ENCODE measurements at regions not wholly inside any gene's neighbourhood (a gene's known extent, or its start where the extent isn't known, plus 50 kb on each side); places are given as distances from the start of the nearest gene placed in this dataset.
"Not testable (repeated sequence)": the region's sequence is repeated elsewhere in the genome, so short reads cannot be mapped to it uniquely, and the experiment has no call there.

DNA sequence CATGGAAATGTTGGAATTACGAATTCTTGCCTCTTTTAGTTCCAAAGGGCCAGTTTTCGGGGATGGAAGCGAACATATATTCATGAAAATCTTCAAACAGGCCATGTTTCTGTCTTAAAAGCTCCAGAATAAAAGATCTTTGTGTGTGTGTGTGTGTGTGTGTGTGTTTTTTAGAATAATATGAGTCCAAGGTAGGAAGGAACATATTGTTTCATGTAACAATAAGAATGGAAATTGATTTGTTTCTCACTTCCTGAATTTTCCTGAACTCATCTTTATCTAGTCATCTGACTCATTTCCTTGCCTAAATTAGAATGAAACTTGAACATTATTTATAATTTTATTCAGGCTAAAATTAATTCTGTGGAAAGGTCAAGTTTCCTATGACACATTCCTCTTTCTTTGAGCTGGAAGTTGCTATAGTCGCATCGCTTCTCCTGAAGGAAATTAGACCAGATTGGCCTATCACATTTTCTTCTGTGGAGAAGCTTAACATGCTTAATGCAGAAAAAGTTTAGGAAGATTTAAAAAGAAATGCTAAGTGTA lies 805.1 kb upstream of the ADAMTS5 start:
- no peak for DNase-seq (ENCODE audit: low read depth in 2 of 2)

DNA sequence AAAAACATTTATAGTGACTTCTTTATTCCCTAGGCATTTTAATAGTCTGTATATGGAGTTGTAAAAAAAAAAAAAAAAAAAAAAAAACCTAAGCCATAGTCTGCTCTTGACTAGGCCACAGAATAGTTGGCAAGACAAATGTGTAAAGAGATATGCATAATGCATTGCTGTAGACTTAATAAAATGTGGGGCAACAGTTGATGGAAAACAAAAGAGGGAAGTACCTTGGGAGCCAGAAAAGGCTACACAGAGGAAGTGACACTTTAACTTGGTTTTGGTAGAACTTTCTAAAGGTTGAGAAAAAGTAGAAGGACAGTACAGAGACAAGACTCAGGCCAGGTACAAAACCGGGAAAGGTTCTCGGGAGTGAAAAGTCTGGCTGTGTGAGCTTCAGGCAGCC lies 802.9 kb upstream of the ADAMTS5 start:
- no peak for DNase-seq (ENCODE audit: low read depth in 2 of 2)

DNA sequence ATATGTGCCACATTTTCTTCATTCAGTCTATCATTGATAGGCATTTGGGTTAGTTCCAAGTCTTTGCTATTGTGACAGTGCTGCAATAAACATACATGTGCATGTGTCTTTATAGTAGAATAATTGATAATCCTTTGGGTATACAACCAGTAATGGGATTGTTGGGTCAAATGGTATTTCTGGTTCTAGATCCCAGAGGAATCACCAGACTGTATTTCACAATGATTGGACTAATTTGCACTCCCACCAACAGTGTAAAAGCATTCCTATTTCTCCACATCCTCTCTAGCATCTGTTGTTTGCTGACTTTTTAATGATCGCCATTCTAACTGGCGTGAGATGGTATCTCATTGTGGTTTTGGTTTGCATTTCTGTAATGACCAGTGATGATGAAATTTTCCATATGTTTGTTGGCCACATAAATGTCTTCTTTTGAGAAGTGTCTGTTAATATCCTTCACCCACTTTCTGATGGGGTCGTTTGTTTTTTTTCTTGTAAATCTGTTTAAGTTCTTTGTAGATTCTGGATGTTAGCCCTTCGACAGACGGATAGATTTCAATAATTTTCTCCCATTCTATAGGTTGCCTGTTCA lies 801.3 kb upstream of the ADAMTS5 start:
- DNase-seq (ENCODE audit: low read depth in 2 of 2), result not testable (repeated sequence)

DNA sequence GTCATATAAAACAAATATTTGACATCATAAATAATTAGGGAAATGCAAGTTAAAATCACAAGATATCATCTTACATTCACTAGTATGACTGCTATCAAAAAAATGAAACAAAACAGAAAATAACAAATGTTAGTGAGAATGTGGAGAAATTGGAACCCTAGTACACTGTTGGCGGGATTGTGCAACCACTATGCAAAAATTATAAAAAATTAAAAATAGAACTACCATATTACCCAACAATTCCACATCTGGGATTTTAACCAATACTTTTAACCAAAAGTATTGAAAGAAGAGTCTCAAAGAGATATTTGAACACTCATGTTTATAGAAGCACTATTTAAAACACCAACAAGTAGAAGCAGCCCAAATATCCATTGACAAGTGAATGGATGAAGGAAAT lies 797.2 kb upstream of the ADAMTS5 start:
- no peak for DNase-seq (ENCODE audit: low read depth in 2 of 2)

DNA sequence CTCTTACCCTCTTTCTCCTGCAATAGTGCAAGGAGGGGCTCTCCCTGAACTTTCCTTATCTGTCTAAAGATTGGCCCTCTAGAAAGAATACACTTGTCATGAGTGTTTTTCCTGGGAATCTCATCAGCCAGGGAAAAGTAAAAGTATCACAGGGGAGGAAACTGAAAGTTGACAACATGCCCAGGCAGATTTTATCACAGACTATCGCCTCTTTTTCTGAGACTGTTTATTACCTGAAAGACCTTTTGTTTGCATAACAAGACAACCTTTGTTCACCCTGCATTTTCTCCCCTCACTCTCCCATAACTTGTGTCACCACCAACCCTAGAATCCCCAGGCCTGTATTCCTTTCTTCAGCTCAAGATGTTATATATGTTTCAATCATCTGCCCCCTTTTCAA lies 794.7 kb upstream of the ADAMTS5 start:
- DNase-seq (ENCODE audit: low read depth in 2 of 2), result no peak

DNA sequence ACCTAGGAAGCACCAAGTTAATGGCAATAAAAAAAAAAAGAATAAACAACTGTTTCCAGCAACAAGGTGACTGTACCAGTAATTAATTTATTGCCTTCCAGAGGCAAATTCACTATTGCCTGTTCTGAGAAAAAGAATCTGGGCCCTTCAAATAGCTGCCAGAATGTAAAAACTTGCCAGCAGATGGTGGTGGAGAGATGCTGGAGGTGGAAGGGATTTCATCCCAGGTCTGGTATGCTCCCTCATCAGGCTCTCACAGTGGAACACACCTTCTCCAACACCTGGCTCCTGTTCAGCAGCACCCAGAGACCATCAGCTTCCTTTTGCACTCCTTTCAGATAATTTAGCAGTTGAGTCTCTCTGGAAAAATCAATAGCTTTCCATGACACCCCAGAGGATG lies 792.9 kb upstream of the ADAMTS5 start:
- no peak for DNase-seq (ENCODE audit: low read depth in 2 of 2)

DNA sequence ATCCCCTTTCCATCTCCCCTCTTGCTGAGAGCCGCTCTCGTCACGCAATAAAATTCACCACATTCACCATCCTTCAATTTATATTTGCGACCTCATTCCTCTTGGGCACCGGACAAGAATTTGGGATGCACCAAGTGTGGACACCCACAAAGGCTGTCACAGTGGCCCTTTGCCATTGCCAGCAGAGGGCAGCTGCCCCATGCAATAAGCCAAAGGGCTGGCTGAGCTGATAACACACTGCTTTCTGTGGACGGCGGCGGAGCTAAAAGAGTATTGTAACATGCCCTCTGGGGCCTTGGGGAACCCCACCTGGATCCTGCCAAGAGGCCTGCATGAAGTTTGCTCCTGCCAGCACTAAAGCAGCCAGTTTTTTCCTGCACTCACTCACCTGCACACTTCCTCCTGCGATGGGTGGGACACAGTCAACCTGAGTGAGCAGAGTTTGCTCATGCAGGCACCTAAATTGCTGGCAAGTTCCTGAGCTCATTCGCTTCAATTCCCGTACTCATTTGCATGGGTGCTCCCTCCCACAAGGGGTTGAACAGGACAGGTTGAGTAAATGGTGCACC lies 792.3 kb upstream of the ADAMTS5 start:
- DNase-seq (ENCODE audit: low read depth in 2 of 2), result no peak

DNA sequence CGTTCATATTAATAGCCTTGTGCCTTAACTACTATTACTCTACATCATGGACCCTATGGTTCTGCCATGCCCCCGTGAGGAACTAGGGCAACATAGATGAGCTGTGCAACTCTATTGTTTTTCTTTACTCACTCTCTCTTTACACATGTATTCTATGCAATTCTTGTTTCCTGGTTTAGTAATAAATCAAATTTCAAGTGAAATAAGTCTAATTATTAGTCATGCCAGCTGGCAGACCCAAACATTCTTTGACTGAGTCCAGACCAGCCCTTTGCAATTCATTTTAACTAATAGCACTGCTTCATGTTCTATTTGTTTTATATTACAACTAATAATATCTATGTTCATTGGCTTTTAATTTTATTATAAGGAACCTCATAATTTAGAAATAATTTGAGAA lies 789.3 kb upstream of the ADAMTS5 start:
- DNase-seq (ENCODE audit: low read depth in 2 of 2), result no peak

DNA sequence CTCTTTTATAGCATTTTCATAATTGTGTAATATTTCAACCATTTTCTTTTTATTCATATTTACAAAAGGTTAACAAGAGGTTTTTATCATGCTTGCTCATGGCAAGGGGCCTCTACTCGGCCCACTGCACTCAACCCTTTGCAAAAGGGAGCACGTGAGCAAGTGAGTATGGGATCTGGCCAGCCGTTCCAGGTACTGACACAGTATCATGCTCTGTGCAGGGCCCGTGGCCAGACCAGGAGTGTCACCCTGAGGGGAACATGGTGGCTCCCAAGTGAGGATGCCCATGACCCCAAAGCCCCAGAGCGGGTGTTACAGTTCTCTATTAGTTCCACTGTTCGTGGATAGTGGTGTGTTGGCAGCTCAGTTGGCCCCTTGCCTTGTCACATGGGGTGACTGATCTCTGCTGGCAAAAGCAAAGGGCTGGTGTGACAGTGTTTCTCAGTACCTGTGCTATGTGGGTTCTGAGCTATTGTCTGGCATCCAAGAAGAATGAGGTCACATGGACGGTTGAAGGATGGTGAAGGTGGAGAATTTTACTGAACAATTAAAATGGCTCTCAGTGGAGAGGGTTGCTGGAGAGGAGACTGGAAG lies 777.2 kb upstream of the ADAMTS5 start:
- no peak for DNase-seq (ENCODE audit: low read depth in 2 of 2)

DNA sequence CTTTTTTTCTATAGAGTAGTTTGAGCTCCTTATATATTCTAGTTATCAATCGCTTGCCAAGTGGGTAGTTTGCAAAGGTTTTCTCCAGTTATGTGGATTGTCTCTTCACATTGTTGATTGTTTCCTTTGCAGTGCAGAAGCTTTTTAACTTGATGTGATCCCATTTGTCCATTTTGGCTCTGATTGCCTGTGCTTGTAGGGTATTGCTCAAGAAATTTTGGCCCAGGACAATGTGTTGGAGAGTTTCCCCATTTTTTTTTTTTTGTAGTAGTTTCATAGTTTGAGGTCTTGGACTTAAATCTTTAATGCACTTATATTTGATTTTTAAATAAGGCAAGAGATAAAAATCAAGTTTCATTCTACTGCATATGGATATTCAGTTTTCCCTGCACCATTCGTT lies 774.8 kb upstream of the ADAMTS5 start:
- DNase-seq (ENCODE audit: low read depth in 2 of 2), result no peak

DNA sequence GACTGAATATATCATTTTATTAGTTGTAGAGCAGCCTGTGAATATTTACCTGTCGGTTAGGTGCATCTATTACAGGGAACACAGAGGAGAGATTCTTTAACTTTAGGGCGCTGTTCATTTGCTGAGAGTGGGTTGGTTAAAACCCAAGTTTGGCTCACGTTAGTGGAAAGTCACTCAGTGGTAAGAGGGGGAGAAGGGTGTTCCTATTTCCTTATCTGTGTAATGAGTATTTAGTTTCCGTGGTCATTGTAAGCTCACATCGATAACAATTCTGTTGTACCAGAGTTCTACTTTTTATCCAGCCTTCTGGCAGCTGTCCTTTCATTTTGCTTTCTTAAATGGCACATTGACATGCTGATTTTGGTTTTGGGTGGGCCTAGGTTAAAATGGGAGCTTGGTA lies 773.2 kb upstream of the ADAMTS5 start:
- DNase-seq (ENCODE audit: low read depth in 2 of 2), result no peak

DNA sequence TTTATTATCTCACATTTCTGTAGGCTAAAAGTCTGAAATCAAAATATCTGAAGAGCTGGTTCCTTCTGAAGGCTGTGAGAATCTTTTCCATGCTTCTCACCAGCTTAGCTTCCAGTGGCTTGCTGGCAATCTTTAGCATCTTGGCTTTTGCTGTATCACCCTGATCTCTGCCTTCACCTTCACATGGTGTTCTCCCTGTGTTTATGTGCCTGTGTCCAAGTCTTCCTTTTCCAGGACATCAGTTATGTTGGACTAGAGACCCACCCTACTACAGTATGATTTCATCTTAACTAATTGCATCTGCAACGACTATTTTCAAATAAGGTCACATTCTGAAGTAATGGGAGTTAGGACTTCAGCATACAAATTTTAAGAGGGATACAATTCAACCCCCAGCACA lies 772.3 kb upstream of the ADAMTS5 start:
- no peak for DNase-seq (ENCODE audit: low read depth in 2 of 2)

DNA sequence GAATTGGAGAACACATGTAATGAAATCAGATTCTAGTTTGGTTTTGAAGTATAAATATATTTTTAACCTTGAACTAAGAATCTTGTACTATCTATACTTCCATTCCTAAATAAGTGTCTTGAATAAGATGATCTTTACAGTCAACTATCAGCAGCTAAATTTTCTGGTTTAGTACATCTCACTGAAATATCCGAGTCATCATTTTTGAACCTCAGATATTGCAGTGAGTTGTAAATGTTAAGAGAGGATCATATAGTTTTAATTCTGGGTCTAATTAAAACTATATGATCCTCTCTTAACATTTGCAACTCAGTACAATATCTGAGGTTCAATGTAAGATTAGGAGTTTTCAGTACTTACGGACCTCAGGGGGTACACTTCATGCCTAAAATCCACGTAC lies 768.8 kb upstream of the ADAMTS5 start:
- DNase-seq (ENCODE audit: low read depth in 2 of 2), result no peak

DNA sequence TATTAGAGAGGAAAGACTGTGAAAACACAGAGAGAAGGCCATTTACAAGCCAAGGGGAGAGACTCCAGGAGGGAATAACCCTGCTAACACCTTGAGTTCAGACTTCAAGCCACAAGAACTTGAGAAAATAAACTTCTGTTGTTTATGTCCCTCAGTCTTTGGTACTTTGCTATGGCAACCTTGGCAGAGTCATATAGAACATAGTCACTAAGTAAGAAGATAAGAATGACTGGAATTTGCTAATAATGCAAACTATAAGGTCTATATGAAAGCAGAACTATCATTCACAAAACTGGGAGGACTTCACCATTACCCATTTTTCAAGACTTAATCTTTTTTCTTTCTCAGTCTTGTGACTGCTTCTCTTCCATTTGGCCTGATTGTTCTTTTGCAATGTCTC lies 767.3 kb upstream of the ADAMTS5 start:
- no peak for DNase-seq (ENCODE audit: low read depth in 2 of 2)

DNA sequence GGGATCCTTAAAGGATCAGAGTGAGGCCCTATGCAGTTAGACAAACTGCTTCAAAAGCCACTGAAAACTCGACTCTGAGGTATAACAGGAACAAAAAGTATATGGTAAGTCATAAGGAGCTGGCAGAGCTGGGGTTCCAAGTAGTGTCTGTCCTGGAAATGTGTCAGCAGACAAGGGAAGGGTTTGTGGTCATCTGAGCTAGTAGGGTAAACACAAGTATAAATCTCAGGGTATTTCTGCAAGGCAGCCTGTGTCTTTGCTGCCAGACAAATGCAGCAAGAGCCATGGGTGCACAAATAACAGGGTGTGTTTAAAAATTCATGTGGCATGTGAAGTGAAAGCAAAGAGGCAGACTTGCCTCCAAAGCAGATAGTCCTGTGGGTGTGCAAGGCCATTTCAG lies 759.0 kb upstream of the ADAMTS5 start:
- no peak for DNase-seq (ENCODE audit: low read depth in 2 of 2)

DNA sequence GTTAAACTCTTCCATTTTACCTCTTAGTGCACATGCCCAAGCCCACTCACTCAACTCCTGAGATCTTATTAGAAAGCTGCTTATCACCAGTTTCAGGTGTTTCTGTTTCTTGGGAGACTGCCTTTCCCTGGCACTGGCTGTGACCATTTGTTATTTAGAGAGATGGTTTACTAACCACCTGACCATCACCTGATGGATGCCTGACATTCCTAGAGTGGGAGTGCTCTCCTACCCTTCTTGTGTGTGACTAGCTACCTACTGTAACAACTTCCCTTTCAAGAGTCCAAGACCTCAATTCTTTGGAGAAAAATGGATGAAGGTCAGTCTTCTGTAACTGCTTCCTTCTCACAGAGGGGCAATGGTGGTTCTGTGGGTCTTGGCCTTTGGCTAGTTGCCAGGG lies 755.2 kb upstream of the ADAMTS5 start:
- no peak for DNase-seq (ENCODE audit: low read depth in 2 of 2)

DNA sequence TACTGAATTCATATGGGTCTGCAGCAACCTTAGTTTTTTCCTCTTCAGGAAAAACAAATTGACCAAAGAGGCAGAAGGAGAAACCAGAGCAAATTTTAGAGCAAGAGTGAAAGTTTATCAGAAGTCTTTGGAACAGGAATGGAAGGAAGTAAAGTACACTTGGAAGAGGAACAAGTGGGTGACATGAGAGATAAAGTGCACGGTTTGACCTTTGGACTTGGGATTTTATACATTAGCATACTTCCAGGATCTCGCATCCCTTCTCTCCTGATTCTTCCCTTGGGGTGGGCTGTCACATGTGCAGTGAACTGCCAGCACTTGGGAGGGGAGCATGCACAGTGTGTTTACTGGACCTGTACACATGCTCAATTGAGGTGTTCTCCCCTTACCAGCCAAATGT lies 754.8 kb upstream of the ADAMTS5 start:
- no peak for DNase-seq (ENCODE audit: low read depth in 2 of 2)

DNA sequence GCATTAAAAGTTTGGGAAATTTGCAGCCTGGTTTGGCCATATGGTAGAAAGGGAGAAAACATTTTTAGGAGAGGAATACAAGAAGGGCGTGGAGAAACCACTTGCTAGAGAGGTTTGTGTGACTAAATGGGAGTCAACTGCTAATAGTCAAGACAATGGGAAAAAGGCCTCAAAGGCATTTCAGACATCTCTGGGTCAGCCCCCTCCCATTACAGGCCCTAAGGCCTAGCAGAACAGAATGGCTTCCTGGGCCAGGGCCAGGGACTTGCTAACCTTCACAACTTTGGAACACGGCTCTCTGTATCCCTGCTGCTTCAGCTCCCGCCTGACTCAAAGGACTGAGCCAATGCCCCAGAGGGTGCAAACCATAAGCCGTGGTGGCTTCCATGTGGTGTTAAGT lies 752.3 kb upstream of the ADAMTS5 start:
- DNase-seq (ENCODE audit: low read depth in 2 of 2), result no peak

DNA sequence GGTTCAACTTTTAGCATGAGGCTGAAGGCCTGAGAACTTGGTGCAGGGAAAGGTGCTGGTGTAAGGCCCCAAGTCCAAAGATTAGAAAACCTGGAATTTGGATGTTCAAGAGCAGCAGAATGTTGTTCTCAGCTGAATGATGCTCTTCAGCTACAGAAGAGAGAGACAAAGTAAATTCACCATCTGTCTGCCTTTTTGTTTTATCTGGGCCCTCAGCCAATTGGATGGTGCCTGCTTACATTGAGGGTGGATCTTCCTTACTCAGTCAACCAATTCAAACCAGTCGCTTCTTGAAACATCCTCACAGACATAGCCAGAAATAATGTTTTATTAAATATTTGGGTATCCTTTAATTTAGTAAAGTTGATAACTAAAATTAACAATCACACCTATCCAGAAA lies 748.2 kb upstream of the ADAMTS5 start:
- DNase-seq (ENCODE audit: low read depth in 2 of 2), result no peak

DNA sequence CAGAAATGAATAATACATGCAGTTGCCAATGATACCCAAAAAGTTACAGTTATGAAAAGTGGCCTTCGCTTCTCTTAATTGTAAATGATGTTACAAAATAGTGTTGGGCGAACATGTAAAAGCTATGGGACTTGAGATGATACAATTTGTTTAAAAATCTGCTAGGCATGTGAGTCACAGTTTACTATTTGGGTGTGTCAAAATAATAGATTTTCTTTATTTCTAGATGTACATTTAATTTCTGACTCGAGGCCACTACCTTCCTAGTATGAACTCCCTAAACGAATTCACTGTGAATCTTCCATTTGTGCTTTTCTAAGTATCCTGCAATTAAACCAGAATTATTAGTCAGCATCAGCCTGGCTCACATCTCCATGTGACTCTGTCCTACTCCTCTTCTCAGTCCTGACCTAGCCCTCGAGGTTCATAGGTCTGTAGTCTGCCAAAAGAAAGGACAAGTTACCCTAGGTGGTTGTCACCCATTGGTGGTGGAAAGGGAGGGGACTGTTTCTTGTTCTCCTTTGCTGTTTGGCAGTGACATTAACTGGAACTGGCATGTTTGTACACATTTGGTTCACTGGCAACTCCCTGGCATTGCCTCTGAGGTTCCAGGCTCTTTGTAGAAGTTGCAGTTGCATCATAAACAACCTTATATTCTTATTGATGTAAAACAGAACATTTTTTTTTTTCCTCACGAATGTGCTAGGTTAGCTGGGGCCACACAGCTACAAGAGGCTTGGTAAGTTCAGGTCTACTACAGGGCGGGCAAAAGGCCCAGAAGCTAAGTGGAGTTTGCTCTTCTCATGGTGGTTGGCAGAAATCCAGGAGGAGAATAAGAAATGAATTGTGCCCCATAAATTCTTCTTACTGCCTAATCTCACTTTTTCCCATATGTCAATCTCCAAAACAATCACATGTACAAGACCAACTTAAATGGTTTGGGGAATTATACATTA lies 746.5 kb upstream of the ADAMTS5 start:
- no peak for DNase-seq (ENCODE audit: low read depth in 2 of 2)

DNA sequence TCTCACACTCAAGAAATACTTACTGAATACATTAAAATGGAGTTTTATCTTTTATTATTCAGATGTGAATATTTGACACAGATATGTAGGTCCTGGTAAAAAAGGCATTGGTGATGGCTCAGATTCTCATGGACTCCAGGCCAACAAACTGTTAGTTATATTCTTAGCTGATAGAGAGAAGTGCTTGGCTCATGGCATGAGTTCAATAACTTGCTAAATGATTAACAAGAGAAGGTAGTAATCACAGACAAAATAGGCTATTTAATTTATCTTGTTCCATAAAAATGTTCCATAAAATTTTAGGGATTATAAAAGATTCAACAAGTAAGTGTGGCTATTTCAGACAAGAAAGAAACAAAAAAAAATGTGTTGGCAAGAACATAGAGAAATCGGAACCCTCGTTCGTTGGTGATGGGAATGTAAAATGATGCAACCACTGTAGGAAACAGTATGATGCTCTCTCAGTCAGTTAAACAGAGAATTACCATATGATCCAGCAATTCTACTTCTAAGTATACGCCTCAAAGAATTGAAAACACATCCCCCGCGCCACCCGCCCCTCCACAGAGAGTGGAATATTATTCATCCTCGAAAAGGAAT lies 737.8 kb upstream of the ADAMTS5 start:
- DNase-seq (ENCODE audit: low read depth in 2 of 2), result no peak

DNA sequence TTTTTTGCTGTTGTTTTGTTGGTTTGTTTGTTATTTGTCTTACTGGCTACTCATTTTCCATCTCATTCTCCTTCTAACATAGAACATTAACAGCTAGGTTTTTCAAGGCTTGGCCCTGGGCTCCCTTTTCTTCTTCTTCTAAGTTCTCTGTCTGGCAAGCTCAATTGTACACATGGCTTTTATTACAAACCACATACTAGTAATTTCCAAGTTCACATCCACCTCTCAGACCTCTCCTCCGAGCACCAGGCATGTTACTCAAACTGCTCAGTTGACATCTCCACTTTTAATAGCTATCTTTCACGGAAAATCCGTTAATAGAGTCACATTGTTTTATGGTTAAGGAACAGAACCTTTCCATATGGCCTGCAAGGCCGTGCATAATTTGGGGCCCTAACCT lies 736.9 kb upstream of the ADAMTS5 start:
- no peak for DNase-seq (ENCODE audit: low read depth in 2 of 2)

Data from stimulated activated CD8-positive, alpha-beta memory T cell treated with anti-CD3 and anti-CD28 coated beads, Interleukin-15, amount 100 ng/mL, for 48 hours (primary cell).